LNCAP (cell line): ENCODE measurements at regions not wholly inside any gene's neighbourhood (a gene's known extent, or its start where the extent isn't known, plus 50 kb on each side); places are given as distances from the start of the nearest gene placed in this dataset.

ENCODE experiments used
- TF ChIP-seq, protein P1 (sequence below): fragments of 450-650 bp; IDR thresholded peaks from 2 replicates; pipeline ENCODE4 v1.5.1; 2017; ENCODE audit warnings: mild to moderate bottlenecking

GRCh38 chr7:35359423-35359822 is 105.5 kb upstream of the TBX20 start:
- TF ChIP-seq, protein P1, sequence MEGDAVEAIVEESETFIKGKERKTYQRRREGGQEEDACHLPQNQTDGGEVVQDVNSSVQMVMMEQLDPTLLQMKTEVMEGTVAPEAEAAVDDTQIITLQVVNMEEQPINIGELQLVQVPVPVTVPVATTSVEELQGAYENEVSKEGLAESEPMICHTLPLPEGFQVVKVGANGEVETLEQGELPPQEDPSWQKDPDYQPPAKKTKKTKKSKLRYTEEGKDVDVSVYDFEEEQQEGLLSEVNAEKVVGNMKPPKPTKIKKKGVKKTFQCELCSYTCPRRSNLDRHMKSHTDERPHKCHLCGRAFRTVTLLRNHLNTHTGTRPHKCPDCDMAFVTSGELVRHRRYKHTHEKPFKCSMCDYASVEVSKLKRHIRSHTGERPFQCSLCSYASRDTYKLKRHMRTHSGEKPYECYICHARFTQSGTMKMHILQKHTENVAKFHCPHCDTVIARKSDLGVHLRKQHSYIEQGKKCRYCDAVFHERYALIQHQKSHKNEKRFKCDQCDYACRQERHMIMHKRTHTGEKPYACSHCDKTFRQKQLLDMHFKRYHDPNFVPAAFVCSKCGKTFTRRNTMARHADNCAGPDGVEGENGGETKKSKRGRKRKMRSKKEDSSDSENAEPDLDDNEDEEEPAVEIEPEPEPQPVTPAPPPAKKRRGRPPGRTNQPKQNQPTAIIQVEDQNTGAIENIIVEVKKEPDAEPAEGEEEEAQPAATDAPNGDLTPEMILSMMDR: no peak

GRCh38 chr7:35356495-35356894 is 102.6 kb upstream of the TBX20 start:
- TF ChIP-seq, protein P1: no peak

DNA sequence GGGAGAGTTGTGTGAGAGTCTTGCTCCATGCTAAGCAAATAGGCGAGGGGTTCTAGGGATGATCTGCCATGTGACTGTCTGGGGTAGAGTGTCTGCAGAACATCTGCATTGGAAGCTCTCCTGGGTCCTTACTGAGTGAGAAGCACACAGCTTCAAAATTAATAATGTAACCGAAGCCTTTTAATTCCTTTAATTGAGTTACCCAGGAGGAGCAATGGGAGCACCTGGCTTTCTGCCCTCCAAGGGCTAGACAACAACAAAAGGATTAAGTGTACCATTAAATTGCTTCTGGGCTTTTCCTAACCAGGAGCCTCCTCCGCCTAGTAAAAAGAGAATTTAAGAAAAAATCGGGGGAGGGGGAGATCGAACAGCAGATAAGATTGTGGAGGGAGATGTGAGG is 102.0 kb upstream of the TBX20 start:
- TF ChIP-seq, protein P1: no peak

GRCh38 chr7:35355199-35355598 is 101.3 kb upstream of the TBX20 start:
- TF ChIP-seq, protein P1: no peak

DNA sequence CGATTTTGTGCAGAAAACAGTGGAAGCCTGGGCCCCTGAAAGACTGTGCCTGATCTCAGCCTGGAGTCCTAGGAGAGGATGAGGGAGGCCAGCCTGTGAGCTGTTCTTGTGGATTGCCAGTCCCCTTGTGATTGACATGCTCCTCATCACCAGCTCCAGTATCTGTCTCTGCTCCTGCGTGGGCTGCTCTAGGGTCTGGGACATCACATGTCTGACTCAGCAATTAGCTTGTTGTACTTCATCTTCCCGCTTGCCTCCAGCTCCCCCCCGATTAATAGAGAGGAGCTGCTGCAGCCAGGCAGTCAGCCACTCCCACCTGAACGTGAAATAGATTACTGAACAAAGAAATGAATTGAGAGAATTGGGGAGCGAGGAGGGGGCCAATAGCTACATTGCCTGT is 99.6 kb upstream of the TBX20 start:
- TF ChIP-seq, protein P1: no peak

DNA sequence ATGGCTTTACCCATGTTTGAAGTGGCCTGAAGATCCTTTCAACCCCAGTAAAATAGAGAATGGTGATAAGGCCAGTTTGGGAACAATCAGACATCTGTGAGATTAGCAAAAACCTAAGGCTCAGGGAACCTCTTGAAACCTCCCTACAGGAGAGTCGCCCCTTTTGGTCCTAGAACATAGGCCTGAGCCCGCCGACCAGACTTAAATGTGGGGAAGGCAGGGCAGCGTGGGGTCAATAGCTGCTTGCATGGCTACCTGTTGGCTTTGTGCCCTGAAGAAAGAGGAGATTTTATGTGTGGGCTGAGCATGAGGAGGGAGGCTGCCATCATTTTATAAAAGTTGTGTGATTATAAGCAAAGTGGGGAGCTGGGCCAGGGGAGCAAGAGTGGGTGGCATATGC is 97.6 kb upstream of the TBX20 start:
- TF ChIP-seq, protein P1: no peak

GRCh38 chr7:35348611-35349400 is 94.9 kb upstream of the TBX20 start:
- TF ChIP-seq, protein P1: no peak

DNA sequence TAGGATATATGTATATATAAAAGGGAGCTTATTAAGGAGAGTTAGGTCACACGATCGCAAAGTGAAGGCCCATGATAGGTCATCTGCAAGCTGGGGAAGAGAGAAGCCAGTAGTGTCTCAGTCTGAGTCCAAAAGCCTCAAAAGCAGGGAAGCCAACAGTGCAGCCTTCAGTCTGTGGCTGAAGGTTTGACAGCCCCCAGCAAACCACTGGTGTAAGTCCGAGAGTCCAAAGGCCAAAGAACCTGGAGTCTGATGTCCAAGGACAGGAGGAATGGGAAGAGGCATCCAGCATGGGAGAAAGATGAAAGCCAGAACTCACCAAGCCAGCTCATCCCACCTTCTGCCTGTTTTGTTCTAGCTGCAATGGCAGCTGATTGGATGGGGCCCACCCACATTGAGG is 88.9 kb upstream of the TBX20 start:
- TF ChIP-seq, protein P1: no peak
